Right lobe of liver (tissue), 6 donors: ENCODE measurements at regions not wholly inside any gene's neighbourhood (a gene's known extent, or its start where the extent isn't known, plus 50 kb on each side); places are given as distances from the start of the nearest gene placed in this dataset.

Source experiments
- ATAC-seq, 4 donors: fragments of 200-7000 bp; cut with Tn5 transposase; one replicate each; pipeline ENCODE4 v1.9.1; 2020; ENCODE audit warnings: mild to moderate bottlenecking in 4 of 4, moderate library complexity in 4 of 4
- DNase-seq, 3 donors: peaks; one replicate each; pipeline ENCODE4 v3.0.0-alpha.2; 2020
- H3K27ac ChIP-seq, 3 donors: fragments of 200-600 bp; one replicate each; pipeline ENCODE4 v1.8.0; 2022
- H3K27me3 ChIP-seq, 2 donors: fragments of 200-600 bp; one replicate each; pipeline ENCODE4 v1.8.0; 2022
- H3K36me3 ChIP-seq, 4 donors: fragments of 200-600 bp; sonication (generic) in 1 of 4; one replicate each; pipeline versions ENCODE4 v1.5.1 to v1.8.0; 2017 to 2022; ENCODE audit warnings: control low read depth in 1 of 4
- H3K4me1 ChIP-seq, 4 donors: fragments of 200-600 bp; sonication (generic) in 1 of 4; one replicate each; pipeline versions ENCODE4 v1.5.1 to v1.8.0; 2017 to 2022; ENCODE audit warnings: control low read depth in 1 of 4
- H3K4me3 ChIP-seq, 3 donors: fragments of 200-600 bp; one replicate each; pipeline ENCODE4 v1.8.0; 2022
- H3K9me3 ChIP-seq, 4 donors: fragments of 200-600 bp; sonication (generic) in 1 of 4; one replicate each; pipeline versions ENCODE4 v1.5.1 to v1.8.0; 2017 to 2022; ENCODE audit warnings: control low read depth in 1 of 4
- POLR2A ChIP-seq: fragments of 450-650 bp; IDR thresholded peaks from one replicate; pipeline ENCODE4 v1.6.1; 2017; ENCODE audit warnings: antibody characterized with exemption, mild to moderate bottlenecking
- WGBS: methylation state at CpG from one replicate; pipeline ENCODE4 v1.1.6; 2018; ENCODE audit warnings: low coverage, low lambda C conversion rate; ENCODE audit not compliant: insufficient coverage; ENCODE audit errors: missing lambda C conversion rate; 5-methylcytosine and 5-hydroxymethylcytosine counted together
- intact Hi-C, 2 donors: fragments of 100-400 bp; cut with DNase I; formaldehyde crosslinking; loops; one replicate each; pipeline versions ENCODE4 v1.11.2 to v1.14.1; 2022
- TF ChIP-seq, protein P1 (sequence below), 4 donors: fragments of 200-600 bp in 3 of 4; fragments of 450-650 bp in 1 of 4; IDR thresholded peaks; one replicate each; pipeline versions ENCODE4 v1.5.1 to v1.8.0; 2016 to 2022; ENCODE audit warnings: antibody characterized with exemption in 4 of 4, mild to moderate bottlenecking in 2 of 4
- donor health status: DM: no; HTN: yes; CAD: no.
- donor health status: DM: no; HTN: no; CAD: no.
- donor health status: DM: no; HTN: no; CAD: no.
- donor health status: DM: no; HTN: yes; CAD: no.
- donor health status: DM: no; HTN: yes; CAD: no.

- intact Hi-C loops: no loop called here
- TF ChIP-seq, protein P1, sequence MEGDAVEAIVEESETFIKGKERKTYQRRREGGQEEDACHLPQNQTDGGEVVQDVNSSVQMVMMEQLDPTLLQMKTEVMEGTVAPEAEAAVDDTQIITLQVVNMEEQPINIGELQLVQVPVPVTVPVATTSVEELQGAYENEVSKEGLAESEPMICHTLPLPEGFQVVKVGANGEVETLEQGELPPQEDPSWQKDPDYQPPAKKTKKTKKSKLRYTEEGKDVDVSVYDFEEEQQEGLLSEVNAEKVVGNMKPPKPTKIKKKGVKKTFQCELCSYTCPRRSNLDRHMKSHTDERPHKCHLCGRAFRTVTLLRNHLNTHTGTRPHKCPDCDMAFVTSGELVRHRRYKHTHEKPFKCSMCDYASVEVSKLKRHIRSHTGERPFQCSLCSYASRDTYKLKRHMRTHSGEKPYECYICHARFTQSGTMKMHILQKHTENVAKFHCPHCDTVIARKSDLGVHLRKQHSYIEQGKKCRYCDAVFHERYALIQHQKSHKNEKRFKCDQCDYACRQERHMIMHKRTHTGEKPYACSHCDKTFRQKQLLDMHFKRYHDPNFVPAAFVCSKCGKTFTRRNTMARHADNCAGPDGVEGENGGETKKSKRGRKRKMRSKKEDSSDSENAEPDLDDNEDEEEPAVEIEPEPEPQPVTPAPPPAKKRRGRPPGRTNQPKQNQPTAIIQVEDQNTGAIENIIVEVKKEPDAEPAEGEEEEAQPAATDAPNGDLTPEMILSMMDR (IDR thresholded peaks at IDR 0.05): no peak
- TF ChIP-seq POLR2A: no peak
Measured at GRCh38 chr22:34390400-34390799, 470.1 kb upstream of the LARGE1 start.

GRCh38 chr22:34395370-34395769 lies 475.1 kb upstream of the LARGE1 start:
- no peak overlapping the region for H3K4me3 ChIP-seq
- ATAC-seq (no peak), DNase-seq (no peak)
- 42% methylated on average over 4 of the region's 4 CpGs for WGBS
- H3K4me1 ChIP-seq: no peaks in the 10 kb centered on the region
- no peaks in the 10 kb centered on the region for H3K36me3 ChIP-seq
- H3K9me3 ChIP-seq: no peaks in the 10 kb centered on the region
- no peaks in the 10 kb centered on the region for H3K27me3 ChIP-seq
- no peak overlapping the region for H3K27ac ChIP-seq
- intact Hi-C loops: no loop called here
- TF ChIP-seq, protein P1 (IDR thresholded peaks at IDR 0.05): no peak
- TF ChIP-seq POLR2A: no peak

More at GRCh38 chr22:34390400-34390799, 470.1 kb upstream of the LARGE1 start:
- Histone ChIP-seq H3K27me3 (no peaks in the 10 kb centered on the region), H3K4me1 (no peaks in the 10 kb centered on the region), H3K27ac (no peak overlapping the region), H3K36me3 (no peaks in the 10 kb centered on the region), H3K4me3 (no peak overlapping the region), H3K9me3 (no peaks in the 10 kb centered on the region)
- ATAC-seq (no peak), DNase-seq (no peak)
- no CpG with 5 or more reads among the region's 3 CpGs for WGBS

DNA sequence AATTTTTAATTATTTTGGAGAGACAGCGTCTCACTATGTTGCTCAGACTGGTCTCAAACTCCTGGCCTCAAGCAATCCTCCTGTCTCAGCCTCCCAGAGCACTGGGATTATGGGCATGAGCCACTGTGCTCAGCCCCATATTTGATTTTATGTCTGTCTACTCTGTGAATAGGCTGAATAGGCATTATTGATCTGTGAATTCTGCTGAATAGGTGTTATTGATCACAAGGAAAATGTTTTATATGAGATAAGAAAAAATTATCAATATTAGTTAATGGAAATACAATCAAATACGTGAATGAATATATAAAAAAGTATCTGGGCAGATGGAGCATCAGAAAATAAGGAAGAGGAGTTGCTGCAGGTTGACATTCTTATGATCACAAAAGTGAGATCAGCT lies 483.4 kb upstream of the LARGE1 start:
- Histone ChIP-seq H3K4me1 (no peaks in the 10 kb centered on the region), H3K27me3 (no peaks in the 10 kb centered on the region), H3K4me3 (no peak overlapping the region), H3K36me3 (no peaks in the 10 kb centered on the region), H3K9me3 (no peaks in the 10 kb centered on the region), H3K27ac (no peak overlapping the region)
- ATAC-seq: no peak
- TF ChIP-seq, protein P1 (IDR thresholded peaks at IDR 0.05): no peak
- TF ChIP-seq POLR2A: no peak
- DNase-seq: no peak
- intact Hi-C loops: no loop called here
- WGBS: 37% methylated on average over 2 of the region's 2 CpGs

DNA sequence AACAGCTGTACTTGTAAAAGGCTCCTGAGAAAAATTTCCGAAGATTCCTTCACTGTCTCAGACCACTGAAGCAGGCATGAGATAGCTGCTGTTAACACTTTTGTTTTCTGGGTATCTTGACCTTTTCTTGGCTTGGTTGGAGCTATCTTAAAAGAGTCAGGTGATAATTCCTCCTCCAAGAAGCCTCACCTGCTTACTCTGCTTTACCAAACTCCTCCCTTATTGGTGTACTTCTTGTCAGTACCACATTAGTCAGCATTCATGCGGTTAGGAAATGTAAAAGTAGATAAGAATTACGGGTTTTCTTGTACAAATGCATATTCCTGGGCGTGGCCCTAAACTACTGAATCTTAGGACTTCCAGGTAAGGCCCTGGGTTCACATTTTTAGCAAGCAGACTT lies 489.8 kb upstream of the LARGE1 start:
- peaks cover 0 to 5% of the 10 kb centered on the region in 2 donors for H3K27me3 ChIP-seq
- H3K27ac ChIP-seq: no peak overlapping the region
- WGBS: 36% methylated on average over 4 of the region's 4 CpGs
- no peaks in the 10 kb centered on the region for H3K36me3 ChIP-seq
- TF ChIP-seq POLR2A: no peak
- TF ChIP-seq, protein P1 (IDR thresholded peaks at IDR 0.05): no peak
- DNase-seq (no peak), ATAC-seq (no peak)
- H3K9me3 ChIP-seq: no peaks in the 10 kb centered on the region
- H3K4me3 ChIP-seq: no peak overlapping the region
- no peaks in the 10 kb centered on the region for H3K4me1 ChIP-seq
- intact Hi-C loops: loop anchor here in 1 of 2 donors (10.0 kb wide), 1 partner anchor 615 kb away; no protein-coding TSS in a partner anchor
